GM12872 (cell line): ENCODE measurements at regions not wholly inside any gene's neighbourhood (a gene's known extent, or its start where the extent isn't known, plus 50 kb on each side); places are given as distances from the start of the nearest gene placed in this dataset.

Experiments used
- CTCF ChIP-seq: IDR thresholded peaks from 3 replicates; pipeline ENCODE4 v1.5.1; 2011; ENCODE audit warnings: low read depth, mild to moderate bottlenecking, low read length, moderate library complexity; ENCODE audit not compliant: insufficient read depth

- no peak for TF ChIP-seq CTCF
Measured at GRCh38 chr1:110746644-110747259, 72.0 kb upstream of the KCNA3 start.

GRCh38 chr1:110743397-110743796, 68.7 kb upstream of the KCNA3 start:
- no peak for TF ChIP-seq CTCF

GRCh38 chr1:110736900-110737605, 62.3 kb upstream of the KCNA3 start:
- no peak for TF ChIP-seq CTCF

- TF ChIP-seq CTCF: no peak
Measured at GRCh38 chr1:110734133-110734680, 59.5 kb upstream of the KCNA3 start.

GRCh38 chr1:110731529-110731928, 56.8 kb upstream of the KCNA3 start:
- TF ChIP-seq CTCF: no peak

GRCh38 chr1:110728388-110729001, 53.8 kb upstream of the KCNA3 start:
- TF ChIP-seq CTCF: no peak

GRCh38 chr1:110727246-110727645, 52.5 kb upstream of the KCNA3 start:
- no peak for TF ChIP-seq CTCF
